Neural progenitor cell (in vitro differentiated cells): ENCODE measurements at regions not wholly inside any gene's neighbourhood (a gene's known extent, or its start where the extent isn't known, plus 50 kb on each side); places are given as distances from the start of the nearest gene placed in this dataset.

ENCODE experiments used
- DNase-seq: peaks from one replicate; pipeline ENCODE4 v3.0.0-alpha.2; 2016; ENCODE audit warnings: low spot score
- H2AFZ ChIP-seq: fragments of 200-600 bp; sonication (generic); replicated peaks from 2 replicates; pipeline ENCODE4 v1.6.1; 2016; ENCODE audit warnings: antibody characterized with exemption
- H3F3A ChIP-seq: fragments of 200-600 bp; sonication (generic); 2 replicates; pipeline ENCODE4 v1.6.1; 2016; ENCODE audit warnings: antibody characterized with exemption, low read depth
- H3K27ac ChIP-seq: fragments of 200-600 bp; sonication (generic); 2 replicates; pipeline ENCODE4 v1.5.1; 2016; ENCODE audit warnings: mild to moderate bottlenecking
- H3K27me3 ChIP-seq: fragments of 200-600 bp; sonication (generic); 2 replicates; pipeline ENCODE4 v1.6.1; 2016; ENCODE audit warnings: mild to moderate bottlenecking, moderate library complexity
- H3K36me3 ChIP-seq: fragments of 200-600 bp; sonication (generic); 2 replicates; pipeline ENCODE4 v1.5.1; 2016
- H3K4me1 ChIP-seq: fragments of 200-600 bp; sonication (generic); 2 replicates; pipeline ENCODE4 v1.6.1; 2016; ENCODE audit warnings: mixed run types
- H3K4me2 ChIP-seq: fragments of 200-600 bp; sonication (generic); 2 replicates; pipeline ENCODE4 v1.6.1; 2016
- H3K4me3 ChIP-seq: fragments of 200-600 bp; sonication (generic); 2 replicates; pipeline ENCODE4 v1.5.1; 2016
- H3K79me2 ChIP-seq: fragments of 200-600 bp; sonication (generic); 2 replicates; pipeline ENCODE4 v1.6.1; 2016; ENCODE audit warnings: low read depth
- H3K9ac ChIP-seq: fragments of 200-600 bp; sonication (generic); 2 replicates; pipeline ENCODE4 v1.6.1; 2016
- H3K9me3 ChIP-seq: fragments of 200-600 bp; sonication (generic); 2 replicates; pipeline ENCODE4 v1.5.1; 2016; ENCODE audit warnings: low read depth
- H4K20me1 ChIP-seq: fragments of 200-600 bp; sonication (generic); 2 replicates; pipeline ENCODE4 v1.6.1; 2016; ENCODE audit warnings: low read depth
- H3K27ac Mint-ChIP-seq: 3 replicates; pipeline ENCODE4 v1.8.0; 2021; ENCODE audit warnings: mixed read lengths
- H3K27me3 Mint-ChIP-seq: 2 replicates; pipeline ENCODE4 v1.8.0; 2022; ENCODE audit warnings: low read depth, mild to moderate bottlenecking, inconsistent platforms, moderate library complexity, mixed read lengths; ENCODE audit not compliant: insufficient read depth
- H3K36me3 Mint-ChIP-seq: 3 replicates; pipeline ENCODE4 v1.8.0; 2021; ENCODE audit warnings: mixed read lengths
- H3K4me1 Mint-ChIP-seq: 3 replicates; pipeline ENCODE4 v1.8.0; 2021; ENCODE audit warnings: mixed read lengths
- H3K4me3 Mint-ChIP-seq: 3 replicates; pipeline ENCODE4 v1.8.0; 2021; ENCODE audit warnings: mild to moderate bottlenecking, moderate library complexity, mixed read lengths
- H3K9me3 Mint-ChIP-seq: 3 replicates; pipeline ENCODE4 v1.8.0; 2020; ENCODE audit warnings: mixed read lengths
- EZH2 ChIP-seq: fragments of 200-600 bp; sonication (generic); IDR thresholded peaks from 2 replicates; pipeline ENCODE4 v1.6.1; 2017; ENCODE audit warnings: antibody characterized with exemption, mild to moderate bottlenecking, moderate library complexity
- EZH2phosphoT487 ChIP-seq: fragments of 200-600 bp; sonication (generic); IDR thresholded peaks from 2 replicates; pipeline ENCODE4 v1.6.1; 2017; ENCODE audit warnings: antibody characterized with exemption
- TF ChIP-seq, protein P1 (sequence below): fragments of 200-600 bp; sonication (generic); IDR thresholded peaks from 2 replicates; pipeline ENCODE4 v1.5.1; 2017; ENCODE audit warnings: antibody characterized with exemption, mild to moderate bottlenecking

DNA sequence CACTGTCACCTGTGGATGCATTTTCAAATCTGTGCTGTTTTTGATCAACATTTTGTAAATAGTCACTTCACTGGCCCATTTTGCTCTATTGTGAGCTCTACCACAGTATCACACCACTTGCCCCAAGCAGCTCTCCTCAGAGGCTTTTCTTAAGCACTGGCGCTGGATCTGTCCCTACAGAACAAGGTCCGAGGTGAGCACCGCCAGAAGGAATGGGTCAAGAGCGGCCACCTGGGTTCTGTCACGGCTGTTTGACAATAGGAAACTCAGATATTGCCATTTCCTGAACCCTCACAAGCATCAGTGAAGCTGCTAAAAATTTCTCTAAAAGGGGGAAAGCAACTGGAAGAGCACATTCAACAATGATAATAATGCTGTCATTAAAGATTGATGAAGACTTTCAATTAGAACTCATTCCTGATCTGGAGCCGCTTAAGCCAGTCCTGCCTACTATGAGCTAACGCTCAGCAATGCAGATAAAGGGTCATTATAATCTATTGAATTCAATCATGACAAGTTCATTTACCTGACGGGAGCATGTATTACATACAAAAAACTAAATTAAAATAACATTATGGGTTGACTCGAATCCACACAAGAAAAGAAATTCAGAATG is 514.0 kb downstream of the GALR1 start:
- H3K36me3 ChIP-seq = no peaks in the 10 kb centered on the region
- no peaks in the 10 kb centered on the region for H3K79me2 ChIP-seq
- Mint-ChIP-seq H3K4me3 (no peak overlapping the region), H3K36me3 (no peaks in the 10 kb centered on the region), H3K27me3 (peaks cover 6% of the 10 kb centered on the region), H3K4me1 (peaks cover 22% of the 10 kb centered on the region), H3K27ac (no peak overlapping the region), H3K9me3 (peaks cover 3% of the 10 kb centered on the region)
- H3K9ac ChIP-seq = no peak overlapping the region
- peaks cover 24% of the 10 kb centered on the region for H3K4me1 ChIP-seq
- no peak overlapping the region for H3K27ac ChIP-seq
- no peak overlapping the region for H2AFZ ChIP-seq
- no peaks in the 10 kb centered on the region for H4K20me1 ChIP-seq
- TF ChIP-seq EZH2 (no peak), EZH2phosphoT487 (no peak)
- TF ChIP-seq, protein P1, sequence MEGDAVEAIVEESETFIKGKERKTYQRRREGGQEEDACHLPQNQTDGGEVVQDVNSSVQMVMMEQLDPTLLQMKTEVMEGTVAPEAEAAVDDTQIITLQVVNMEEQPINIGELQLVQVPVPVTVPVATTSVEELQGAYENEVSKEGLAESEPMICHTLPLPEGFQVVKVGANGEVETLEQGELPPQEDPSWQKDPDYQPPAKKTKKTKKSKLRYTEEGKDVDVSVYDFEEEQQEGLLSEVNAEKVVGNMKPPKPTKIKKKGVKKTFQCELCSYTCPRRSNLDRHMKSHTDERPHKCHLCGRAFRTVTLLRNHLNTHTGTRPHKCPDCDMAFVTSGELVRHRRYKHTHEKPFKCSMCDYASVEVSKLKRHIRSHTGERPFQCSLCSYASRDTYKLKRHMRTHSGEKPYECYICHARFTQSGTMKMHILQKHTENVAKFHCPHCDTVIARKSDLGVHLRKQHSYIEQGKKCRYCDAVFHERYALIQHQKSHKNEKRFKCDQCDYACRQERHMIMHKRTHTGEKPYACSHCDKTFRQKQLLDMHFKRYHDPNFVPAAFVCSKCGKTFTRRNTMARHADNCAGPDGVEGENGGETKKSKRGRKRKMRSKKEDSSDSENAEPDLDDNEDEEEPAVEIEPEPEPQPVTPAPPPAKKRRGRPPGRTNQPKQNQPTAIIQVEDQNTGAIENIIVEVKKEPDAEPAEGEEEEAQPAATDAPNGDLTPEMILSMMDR = no peak
- no peak overlapping the region for H3K4me2 ChIP-seq
- H3K9me3 ChIP-seq = no peaks in the 10 kb centered on the region
- no peak overlapping the region for H3K4me3 ChIP-seq
- DNase-seq = peak; percentile 18
- no peaks in the 10 kb centered on the region for H3K27me3 ChIP-seq
- peaks cover 21% of the 10 kb centered on the region for H3F3A ChIP-seq

DNA sequence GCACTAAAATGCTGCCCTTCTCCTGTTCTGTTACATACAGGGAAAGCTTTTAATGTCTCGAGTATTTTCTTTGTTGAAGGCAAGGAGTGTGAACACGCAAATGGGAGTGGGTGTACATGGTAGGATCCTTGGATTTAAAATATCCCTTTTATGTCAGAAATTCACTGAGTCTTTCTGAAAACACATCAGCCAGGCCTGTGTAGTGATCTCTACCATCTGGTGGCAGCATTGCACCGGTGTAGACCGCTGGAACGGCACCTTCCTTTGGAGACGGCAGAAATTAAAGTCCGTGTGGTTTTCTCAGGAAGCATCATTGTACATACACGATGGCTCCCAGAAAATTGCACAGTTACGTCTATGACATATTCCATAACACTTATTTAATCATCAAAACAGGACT is 515.8 kb downstream of the GALR1 start:
- Histone ChIP-seq H3F3A (peaks cover 21% of the 10 kb centered on the region), H4K20me1 (no peaks in the 10 kb centered on the region), H2AFZ (peak overlapping the region; percentile 41), H3K9ac (no peak overlapping the region), H3K9me3 (no peaks in the 10 kb centered on the region), H3K36me3 (no peaks in the 10 kb centered on the region), H3K4me3 (no peak overlapping the region), H3K27me3 (no peaks in the 10 kb centered on the region), H3K79me2 (no peaks in the 10 kb centered on the region), H3K4me2 (no peak overlapping the region), H3K4me1 (peaks cover 24% of the 10 kb centered on the region), H3K27ac (no peak overlapping the region)
- H3K27ac Mint-ChIP-seq = no peak overlapping the region
- peaks cover 22% of the 10 kb centered on the region for H3K4me1 Mint-ChIP-seq
- DNase-seq = peak; percentile 81
- H3K9me3 Mint-ChIP-seq = peaks cover 5% of the 10 kb centered on the region
- H3K4me3 Mint-ChIP-seq = no peak overlapping the region
- no peak for TF ChIP-seq EZH2phosphoT487
- TF ChIP-seq, protein P1 = peak; percentile 79
- no peak for TF ChIP-seq EZH2
- peaks cover 6% of the 10 kb centered on the region for H3K27me3 Mint-ChIP-seq
- no peaks in the 10 kb centered on the region for H3K36me3 Mint-ChIP-seq

DNA sequence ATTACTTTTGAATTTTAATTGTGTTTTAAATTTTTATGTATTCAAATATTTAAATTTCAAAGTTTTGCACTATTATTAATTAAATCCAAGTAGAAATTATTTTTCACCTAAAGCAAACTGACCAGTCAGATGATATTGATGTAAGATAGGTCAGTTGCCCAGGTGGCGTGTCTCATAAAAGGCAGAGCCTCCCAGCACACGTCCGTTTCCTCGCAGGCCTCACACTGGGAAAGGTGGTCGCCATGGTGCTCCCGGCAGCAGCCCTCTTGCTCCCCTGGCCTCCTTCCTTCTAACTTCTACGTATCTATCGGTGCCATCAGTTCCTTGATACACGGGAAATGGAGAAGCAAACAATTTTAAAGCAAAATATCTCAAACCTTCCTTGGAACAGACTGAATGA is 516.8 kb downstream of the GALR1 start:
- Histone ChIP-seq H3K27ac (no peak overlapping the region), H3K27me3 (no peaks in the 10 kb centered on the region), H4K20me1 (no peaks in the 10 kb centered on the region), H3F3A (peaks cover 14% of the 10 kb centered on the region), H3K9ac (no peak overlapping the region), H3K4me2 (no peak overlapping the region), H3K4me3 (no peak overlapping the region), H3K4me1 (peaks cover 24% of the 10 kb centered on the region), H2AFZ (no peak overlapping the region), H3K36me3 (no peaks in the 10 kb centered on the region), H3K79me2 (no peaks in the 10 kb centered on the region), H3K9me3 (no peaks in the 10 kb centered on the region)
- Mint-ChIP-seq H3K36me3 (no peaks in the 10 kb centered on the region), H3K27ac (no peak overlapping the region), H3K4me3 (no peak overlapping the region), H3K27me3 (peaks cover 2% of the 10 kb centered on the region), H3K9me3 (peaks cover 3% of the 10 kb centered on the region), H3K4me1 (peaks cover 20% of the 10 kb centered on the region)
- no peak for DNase-seq
- TF ChIP-seq EZH2 (no peak), EZH2phosphoT487 (no peak)
- TF ChIP-seq, protein P1 = no peak
